ENCODE measurements at regions not wholly inside any gene's neighbourhood (a gene's known extent, or its start where the extent isn't known, plus 50 kb on each side); places are given as distances from the start of the nearest gene placed in this dataset.

DNA sequence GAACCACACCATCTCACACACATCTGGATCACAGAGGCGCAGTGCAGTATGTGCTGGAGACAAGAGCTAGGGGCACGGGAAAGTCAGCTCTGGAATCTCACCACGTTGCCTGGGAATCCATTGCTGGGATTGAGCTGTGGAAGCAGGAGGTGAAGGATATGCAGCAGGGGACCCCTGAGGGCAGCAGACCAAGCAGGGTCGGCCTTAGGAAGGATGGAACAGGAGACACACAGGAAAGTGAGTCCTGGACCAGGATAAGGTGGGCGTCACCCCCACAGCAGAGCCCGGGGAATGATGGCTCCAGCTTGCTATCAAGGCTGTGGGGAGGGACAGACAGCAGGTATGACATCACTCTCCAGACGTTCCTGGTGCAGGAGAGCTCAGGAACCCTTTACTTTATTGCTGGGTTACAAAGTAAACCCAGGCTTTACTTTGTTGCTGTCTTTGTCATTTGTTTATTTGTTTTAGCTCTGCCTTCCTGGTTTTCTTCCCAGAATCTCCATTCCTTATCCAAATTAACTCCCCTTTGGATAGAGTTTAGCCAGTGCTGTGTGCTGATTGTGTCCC, 329.8 kb upstream of the MYT1L start:
- Histone ChIP-seq H3K27ac (ENCODE audit: low read depth, low read length) (no peak overlapping the region), H3K4me2 (ENCODE audit: low read depth, low read length, poor library complexity, severe bottlenecking) (no peak overlapping the region), H3K9ac (ENCODE audit: low read length) (no peak overlapping the region), H4K20me1 (ENCODE audit: low read depth, low read length) (no peaks in the 10 kb centered on the region), H3K9me2 (replicated peaks; ENCODE audit: insufficient read depth, low read length) (no peaks in the 10 kb centered on the region), H3K4me3 (ENCODE audit: insufficient read depth, low read length, poor library complexity, severe bottlenecking) (no peak overlapping the region), H3K79me2 (ENCODE audit: insufficient read depth, low read length) (no peaks in the 10 kb centered on the region), H3K36me3 (ENCODE audit: low read length) (no peaks in the 10 kb centered on the region), H3K27me3 (ENCODE audit: low read length) (no peaks in the 10 kb centered on the region), H2AFZ (ENCODE audit: low read depth, low read length, severe bottlenecking) (no peak overlapping the region), H3F3A (ENCODE audit: insufficient read depth) (no peaks in the 10 kb centered on the region), H3K9me3 (ENCODE audit: insufficient read depth, low read length) (no peaks in the 10 kb centered on the region)
- no peak for TF ChIP-seq CTCF (IDR thresholded peaks at IDR 0.05; ENCODE audit: insufficient read depth, low read length, poor library complexity, severe bottlenecking)
- no peak for TF ChIP-seq EZH2phosphoT487 (conservative IDR thresholded peaks at IDR 0.05; ENCODE audit: low read length)

GRCh38 chr2:2657121-2657962, 326.3 kb upstream of the MYT1L start:
- Histone ChIP-seq H3K27me3 (ENCODE audit: low read length) (no peaks in the 10 kb centered on the region), H2AFZ (ENCODE audit: low read depth, low read length, severe bottlenecking) (no peak overlapping the region), H3F3A (ENCODE audit: insufficient read depth) (no peaks in the 10 kb centered on the region), H3K4me3 (ENCODE audit: insufficient read depth, low read length, poor library complexity, severe bottlenecking) (no peak overlapping the region), H4K20me1 (ENCODE audit: low read depth, low read length) (no peaks in the 10 kb centered on the region), H3K9me2 (replicated peaks; ENCODE audit: insufficient read depth, low read length) (no peaks in the 10 kb centered on the region), H3K9me3 (ENCODE audit: insufficient read depth, low read length) (no peaks in the 10 kb centered on the region), H3K9ac (ENCODE audit: low read length) (no peak overlapping the region), H3K27ac (ENCODE audit: low read depth, low read length) (no peak overlapping the region), H3K36me3 (ENCODE audit: low read length) (no peaks in the 10 kb centered on the region), H3K4me2 (ENCODE audit: low read depth, low read length, poor library complexity, severe bottlenecking) (no peak overlapping the region), H3K79me2 (ENCODE audit: insufficient read depth, low read length) (no peaks in the 10 kb centered on the region)
- TF ChIP-seq CTCF (IDR thresholded peaks at IDR 0.05; ENCODE audit: insufficient read depth, low read length, poor library complexity, severe bottlenecking): no peak
- no peak for TF ChIP-seq EZH2phosphoT487 (conservative IDR thresholded peaks at IDR 0.05; ENCODE audit: low read length)

GRCh38 chr2:2656115-2657011, 325.3 kb upstream of the MYT1L start:
- no peak overlapping the region for H2AFZ ChIP-seq (ENCODE audit: low read depth, low read length, severe bottlenecking)
- no peaks in the 10 kb centered on the region for H3K36me3 ChIP-seq (ENCODE audit: low read length)
- no peaks in the 10 kb centered on the region for H4K20me1 ChIP-seq (ENCODE audit: low read depth, low read length)
- H3K4me3 ChIP-seq (ENCODE audit: insufficient read depth, low read length, poor library complexity, severe bottlenecking): no peak overlapping the region
- no peak overlapping the region for H3K9ac ChIP-seq (ENCODE audit: low read length)
- H3K27me3 ChIP-seq (ENCODE audit: low read length): no peaks in the 10 kb centered on the region
- no peak for TF ChIP-seq CTCF (IDR thresholded peaks at IDR 0.05; ENCODE audit: insufficient read depth, low read length, poor library complexity, severe bottlenecking)
- TF ChIP-seq EZH2phosphoT487 (conservative IDR thresholded peaks at IDR 0.05; ENCODE audit: low read length): no peak
- H3K27ac ChIP-seq (ENCODE audit: low read depth, low read length): no peak overlapping the region
- H3K9me2 ChIP-seq (replicated peaks; ENCODE audit: insufficient read depth, low read length): no peaks in the 10 kb centered on the region
- H3K9me3 ChIP-seq (ENCODE audit: insufficient read depth, low read length): no peaks in the 10 kb centered on the region
- no peaks in the 10 kb centered on the region for H3K79me2 ChIP-seq (ENCODE audit: insufficient read depth, low read length)
- no peak overlapping the region for H3K4me2 ChIP-seq (ENCODE audit: low read depth, low read length, poor library complexity, severe bottlenecking)
- H3F3A ChIP-seq (ENCODE audit: insufficient read depth): no peaks in the 10 kb centered on the region

Data from SU-DHL-6 (cell line).